GM19455 (cell line): ENCODE measurements at regions not wholly inside any gene's neighbourhood (a gene's known extent, or its start where the extent isn't known, plus 50 kb on each side); places are given as distances from the start of the nearest gene placed in this dataset.

Source experiments
- ATAC-seq: cut with Tn5 transposase; IDR thresholded peaks from one replicate; pipeline ENCODE4 v1.9.1; 2021; ENCODE audit not compliant: unreplicated experiment

GRCh38 chr1:39085174-39085573 is 59.0 kb downstream of the NDUFS5 start:
- no peak for ATAC-seq

DNA sequence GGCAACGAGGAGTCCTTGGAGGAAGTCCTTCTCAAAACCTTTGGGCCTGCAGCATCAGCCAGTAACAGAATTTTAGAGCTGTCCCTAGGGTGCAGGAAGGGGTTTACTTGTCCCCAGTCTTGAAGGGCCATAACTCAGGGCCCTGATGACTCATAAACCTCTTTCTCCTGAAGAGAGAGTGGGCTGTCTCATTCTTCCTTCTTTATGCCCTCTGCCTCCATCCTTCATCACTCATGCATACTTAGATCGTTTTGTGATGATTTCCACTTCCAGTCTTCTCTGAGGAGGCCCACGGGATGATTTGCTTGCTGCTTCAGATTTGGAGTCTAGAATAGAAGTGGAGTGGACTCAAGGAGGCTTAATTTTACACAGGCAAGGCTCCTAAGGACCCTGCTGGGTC is 60.2 kb downstream of the NDUFS5 start:
- no peak for ATAC-seq

- ATAC-seq, result no peak
Measured at GRCh38 chr1:39086865-39087409, 60.8 kb downstream of the NDUFS5 start.

DNA sequence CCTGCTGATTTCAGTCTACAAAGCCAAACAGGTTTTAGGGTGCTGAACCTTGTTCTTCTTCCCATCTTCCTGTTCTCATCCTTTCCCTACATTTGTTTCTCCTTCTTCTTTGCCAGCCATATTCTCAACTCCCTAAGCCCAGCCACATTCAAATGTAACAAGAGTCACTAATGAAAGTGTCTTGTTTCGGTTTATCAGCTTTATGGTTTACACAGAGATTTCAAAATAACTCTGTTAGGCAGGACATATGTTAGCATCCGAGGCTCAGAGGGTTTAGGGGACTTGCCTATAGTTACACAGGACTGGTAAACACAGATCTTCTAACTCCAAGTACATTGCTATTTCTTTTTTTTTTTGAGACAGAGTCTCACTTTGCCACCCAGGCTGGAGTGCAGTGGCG is 61.3 kb downstream of the NDUFS5 start:
- no peak for ATAC-seq

GRCh38 chr1:39088658-39089057 is 62.5 kb downstream of the NDUFS5 start:
- no peak for ATAC-seq

- no peak for ATAC-seq
Measured at GRCh38 chr1:39089931-39090521, 63.9 kb downstream of the NDUFS5 start.

DNA sequence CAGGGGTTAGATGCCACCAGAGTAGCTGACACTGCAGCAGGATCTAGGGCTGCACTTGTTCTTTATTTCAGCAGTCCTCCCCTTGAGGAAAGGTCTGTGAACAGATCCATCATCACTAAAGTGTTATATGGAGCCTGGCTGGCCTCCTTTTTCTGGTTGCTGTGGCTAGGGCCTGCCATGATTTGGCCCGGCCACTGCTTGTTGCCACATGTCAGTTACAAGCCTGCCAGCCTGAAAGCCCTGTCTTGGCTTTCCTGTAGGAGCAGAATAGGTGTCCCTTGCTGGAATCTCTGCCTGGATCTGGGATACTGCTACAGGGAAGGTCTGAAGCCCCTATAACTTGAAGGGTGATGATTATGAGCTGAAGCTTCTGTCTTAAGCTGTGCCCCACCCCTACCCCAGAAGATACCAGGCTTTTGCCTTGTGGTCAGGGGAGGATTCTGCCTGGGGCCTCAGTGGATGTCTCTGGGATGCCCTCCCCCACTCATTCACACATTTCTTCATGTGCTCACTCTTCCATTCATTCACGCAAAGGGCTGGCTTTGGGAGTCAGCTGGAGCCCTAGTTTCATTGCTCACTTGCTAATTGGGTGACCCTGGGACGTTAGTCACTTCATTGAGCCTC is 64.7 kb downstream of the NDUFS5 start:
- ATAC-seq, result no peak

DNA sequence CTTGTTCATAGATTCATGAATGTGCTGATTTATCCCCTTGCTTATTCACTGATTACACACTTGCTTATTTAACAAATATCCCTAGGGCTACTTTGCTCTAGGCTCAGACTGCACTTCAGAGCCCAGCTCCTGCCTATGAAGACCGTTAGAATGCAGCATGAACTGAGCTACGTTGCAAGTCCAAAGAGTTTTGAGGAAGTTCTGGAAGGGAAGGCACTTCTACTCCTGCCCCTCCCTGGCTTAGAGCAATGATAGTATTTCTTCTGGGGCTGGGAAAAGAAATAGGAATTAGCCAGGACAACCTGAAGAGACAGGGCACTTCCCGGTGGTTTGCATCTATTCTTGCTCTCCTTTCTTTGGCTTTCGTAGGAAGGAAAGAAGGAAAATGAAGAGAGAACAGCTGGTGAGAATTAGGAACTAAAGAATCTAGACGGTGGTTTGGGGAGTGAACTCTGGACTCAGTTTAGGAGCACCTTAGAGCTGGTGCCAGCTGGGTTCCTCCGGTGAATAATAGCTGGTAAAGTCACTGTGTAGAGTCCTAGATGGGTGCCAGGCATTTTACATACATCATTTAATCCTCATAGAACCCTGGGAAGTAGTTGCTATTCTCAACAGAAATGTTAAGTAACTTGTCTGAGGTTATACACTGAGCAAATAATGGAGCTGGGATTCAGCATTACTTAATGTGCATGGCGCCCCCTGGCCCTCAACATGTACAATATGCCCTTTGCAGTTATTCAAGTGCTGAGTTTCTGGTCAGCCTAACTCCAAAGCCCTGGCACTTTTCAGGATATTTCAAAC is 65.9 kb downstream of the NDUFS5 start:
- ATAC-seq, result no peak

DNA sequence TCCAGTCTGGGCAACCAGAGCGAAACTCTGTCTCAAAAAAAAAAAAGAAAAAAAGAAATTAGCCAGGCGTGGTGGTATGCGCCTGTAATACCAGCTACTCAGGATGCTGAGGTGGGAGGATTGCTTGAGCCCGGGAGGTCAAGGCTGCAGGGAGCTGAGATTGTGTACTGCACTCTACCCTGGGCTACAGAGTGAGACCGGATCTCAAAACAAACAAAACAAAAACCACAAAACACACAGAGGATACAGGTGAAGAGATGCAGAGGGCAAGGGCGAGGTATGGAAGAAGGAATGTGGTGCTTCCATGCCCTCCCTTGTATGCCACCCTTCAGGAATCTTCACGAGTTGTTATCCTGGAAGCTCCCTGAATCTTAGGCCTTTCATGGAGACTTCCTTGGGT is 68.5 kb downstream of the NDUFS5 start:
- no peak for ATAC-seq

DNA sequence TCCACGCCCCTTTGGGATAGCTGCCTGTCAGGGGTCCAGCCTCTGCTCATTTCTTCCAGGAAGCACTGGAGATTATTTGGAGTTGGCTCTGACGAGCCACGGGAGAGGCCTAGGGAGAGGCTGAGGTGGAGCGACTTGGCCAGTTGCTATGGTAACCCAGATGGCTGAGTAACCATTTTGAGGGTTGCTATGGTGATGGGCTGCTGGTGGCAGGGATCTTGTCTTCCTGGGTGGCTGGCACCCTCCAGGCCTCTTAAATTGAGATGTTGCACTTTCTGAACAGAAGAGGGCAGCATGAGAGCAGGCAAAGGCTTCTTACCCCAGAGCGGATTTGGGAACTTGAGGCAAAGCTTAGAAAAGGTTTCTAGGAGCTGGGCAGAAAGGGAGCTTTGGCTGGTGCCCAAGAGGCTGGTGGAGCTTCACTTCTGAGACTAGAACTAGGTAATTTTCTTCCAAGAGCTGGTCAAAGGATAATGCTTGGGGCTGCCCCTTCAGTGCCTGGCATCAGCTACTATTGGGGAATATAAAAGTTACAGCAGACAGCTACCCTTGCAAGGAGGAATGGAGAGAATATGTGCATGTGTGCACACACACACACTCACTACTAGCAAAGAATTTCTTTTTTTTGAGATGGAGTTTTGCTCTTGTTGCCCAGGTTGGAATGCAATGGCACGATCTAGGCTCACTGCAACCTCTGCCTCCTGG is 72.5 kb downstream of the NDUFS5 start:
- ATAC-seq, result no peak

DNA sequence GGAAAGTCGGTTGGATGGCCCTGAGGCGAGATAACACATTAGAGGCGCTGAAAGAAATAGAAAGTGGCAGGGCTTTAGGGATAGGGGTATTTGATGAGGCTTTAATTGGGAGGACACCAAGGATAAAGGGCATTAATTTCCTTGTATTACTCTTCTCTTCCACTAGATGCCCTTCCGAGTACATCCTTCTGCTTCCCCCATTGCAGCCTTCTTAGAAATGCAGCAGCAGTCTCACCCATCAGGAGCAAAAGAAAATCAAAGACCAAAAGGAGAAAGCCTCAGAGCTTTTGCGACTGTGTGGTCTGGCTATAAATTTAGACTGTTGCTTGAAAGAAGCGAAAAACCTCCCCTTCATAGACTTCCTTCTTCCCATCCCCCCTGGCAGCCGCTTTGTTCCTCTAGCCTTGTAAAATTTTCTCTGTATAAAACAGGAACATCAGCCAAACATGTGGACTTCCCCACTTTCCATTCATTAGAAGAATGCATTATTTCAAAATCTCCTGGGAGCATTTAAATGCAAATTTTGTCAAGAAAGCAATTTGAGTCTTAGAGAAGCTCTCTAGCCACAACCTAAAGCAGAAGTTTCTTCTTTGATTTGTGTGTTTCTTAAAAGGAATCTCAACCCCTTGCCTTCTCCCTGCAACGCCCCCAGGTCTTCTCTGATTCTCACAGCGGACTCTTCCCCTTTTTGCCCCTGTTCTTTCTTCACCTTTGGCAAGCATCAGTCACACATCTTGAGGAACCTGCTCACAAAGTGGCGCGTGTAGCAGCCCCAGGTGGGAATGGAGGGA is 76.6 kb downstream of the NDUFS5 start:
- no peak for ATAC-seq

DNA sequence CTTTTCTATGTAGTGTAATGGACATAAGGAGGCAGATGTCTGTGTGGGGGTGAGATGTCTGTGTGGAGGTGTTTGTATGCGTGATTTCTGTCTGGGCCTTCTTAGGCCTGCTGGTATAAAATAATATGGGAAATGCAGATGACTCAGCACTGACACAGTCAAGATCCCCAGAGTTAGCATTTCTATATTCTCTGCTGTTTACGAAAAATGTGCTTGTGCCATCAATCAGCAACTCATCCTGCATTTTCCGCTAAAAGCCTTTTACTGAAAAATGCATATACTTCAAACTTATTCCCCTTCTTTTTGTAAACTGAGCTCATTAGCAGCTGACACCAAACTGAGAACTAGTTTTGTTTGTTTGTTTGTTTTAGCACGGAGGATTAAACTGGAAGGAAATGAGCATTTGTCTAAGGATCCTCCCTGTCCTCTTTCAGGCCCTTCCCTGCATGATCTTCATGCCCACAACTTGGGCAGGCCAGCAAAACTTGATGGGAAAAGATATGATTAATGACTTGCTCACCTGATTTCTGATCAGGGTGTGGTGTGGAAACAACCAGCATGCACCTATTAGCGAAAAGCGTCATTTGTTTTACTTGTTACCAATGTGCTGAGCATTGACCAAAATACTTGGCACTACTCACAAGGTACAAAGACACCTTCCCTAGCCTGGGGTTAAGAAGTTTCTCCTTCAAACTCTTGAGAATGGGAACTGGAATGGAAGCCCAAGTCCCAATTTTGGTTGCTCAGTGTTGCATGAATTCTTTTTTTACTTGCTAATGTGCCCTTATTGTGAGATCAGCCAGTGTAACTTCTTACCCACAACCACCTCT is 77.4 kb downstream of the NDUFS5 start:
- no peak for ATAC-seq

DNA sequence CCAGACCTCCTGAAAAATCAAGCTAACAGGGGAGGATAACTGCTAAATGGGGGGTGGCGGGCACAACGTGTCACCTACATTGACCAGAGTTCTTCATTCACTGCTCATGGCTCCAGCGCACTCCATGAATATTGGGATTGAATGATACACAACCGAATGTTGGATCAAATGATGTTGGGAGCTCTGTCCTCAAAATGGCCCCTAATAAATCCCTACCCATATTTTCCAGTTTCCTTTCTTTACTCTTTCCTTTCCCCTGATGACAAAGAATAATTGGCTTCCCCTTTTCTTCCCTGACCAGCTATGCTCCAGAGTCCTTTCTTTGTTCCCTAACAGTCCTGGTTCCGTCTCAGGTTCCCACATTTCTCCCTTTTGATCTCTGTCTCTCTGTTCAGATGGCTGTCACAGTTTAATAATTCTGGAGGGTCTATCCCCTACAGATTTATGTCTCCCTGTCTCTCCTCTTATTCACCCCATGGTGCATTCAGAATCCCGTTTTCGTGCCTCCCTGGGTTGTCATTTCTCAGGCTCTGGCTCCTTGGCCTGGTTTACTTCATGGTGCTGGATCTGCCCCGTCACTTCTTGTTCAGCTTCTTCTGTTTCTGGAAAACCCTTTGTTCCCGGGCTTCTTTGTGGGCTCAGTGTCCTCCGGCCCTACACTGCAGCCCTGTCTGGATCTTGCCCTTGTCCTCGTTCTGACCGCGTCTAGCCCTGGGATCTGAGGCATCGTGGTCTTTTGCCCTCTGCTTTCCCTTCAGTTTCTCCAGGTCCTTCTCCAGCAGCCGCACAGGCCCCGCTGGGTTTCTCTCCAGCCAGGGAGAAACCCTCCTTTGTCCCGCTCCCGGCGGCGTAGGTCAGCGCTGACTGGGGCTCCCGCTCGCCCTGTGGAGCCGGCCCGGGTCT is 78.3 kb downstream of the NDUFS5 start:
- no peak for ATAC-seq

DNA sequence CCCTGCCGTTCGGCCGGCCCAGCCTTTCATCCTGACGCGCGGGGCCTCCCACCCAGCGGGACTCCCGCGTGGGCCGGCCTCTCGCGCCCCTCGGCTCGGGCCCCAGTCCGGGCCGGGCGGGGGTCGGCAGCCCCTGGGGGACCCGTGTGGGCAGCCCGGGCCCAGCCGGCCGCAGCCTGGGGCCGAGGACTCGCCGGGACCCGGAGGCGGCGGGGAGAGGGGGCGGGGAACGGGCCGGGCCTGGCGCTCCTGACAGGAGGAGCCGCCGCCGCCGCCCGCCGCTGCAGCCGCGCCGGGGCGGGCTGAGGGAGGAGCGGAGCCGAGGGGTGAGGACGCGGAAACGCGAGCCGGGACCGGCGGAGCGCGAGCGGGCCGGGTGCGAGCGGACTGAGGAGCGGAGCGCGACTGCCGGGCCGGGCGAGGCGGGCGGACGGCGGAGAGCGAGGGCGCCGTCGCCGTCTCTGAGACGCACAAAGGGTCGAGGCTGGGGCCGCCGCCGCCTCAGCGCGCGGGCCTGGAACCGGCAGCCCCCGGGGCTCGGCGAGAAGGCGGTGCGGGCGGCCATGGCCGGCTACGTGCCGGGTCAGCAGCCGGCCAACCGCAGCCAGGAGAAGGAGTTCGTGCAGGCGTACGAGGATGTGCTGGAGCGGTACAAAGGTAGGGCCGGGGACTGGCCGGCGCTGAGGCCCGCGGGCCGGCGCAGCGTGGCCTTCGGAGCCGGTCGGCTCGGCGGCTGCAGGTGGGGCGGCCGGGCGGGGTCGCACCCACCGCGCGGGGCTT is 79.1 kb downstream of the NDUFS5 start:
- ATAC-seq, result peak; percentile 47

- peak; percentile 16 for ATAC-seq
Measured at GRCh38 chr1:39105841-39106765, 80.0 kb downstream of the NDUFS5 start.

DNA sequence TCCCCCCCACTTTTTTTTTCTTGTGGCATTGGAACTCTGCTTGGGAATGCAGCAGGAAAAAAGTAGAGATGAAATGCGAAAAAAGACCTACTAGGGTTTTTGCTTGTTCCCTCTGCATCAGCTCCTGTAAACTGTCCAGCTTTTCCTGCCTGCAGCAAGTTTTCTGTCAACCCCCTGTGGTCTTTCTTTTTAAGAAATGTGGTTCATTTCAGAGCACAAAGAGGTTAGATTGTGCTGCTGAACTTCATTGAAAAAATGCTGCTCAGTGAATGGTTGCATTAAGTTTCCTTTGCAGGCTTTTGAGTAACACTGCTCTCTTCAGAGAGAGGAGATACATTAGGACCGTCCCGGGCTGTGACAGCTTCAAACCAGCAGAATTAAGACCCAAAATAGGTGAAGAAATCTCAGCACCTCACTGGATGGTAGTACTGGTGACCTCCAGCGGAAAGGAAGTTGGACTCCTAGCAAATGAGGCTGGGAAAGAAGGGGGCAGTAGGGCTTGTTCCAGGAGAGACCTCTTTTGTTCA is 80.7 kb downstream of the NDUFS5 start:
- no peak for ATAC-seq
